Mucosa of rectum (tissue), 2 donors: ENCODE measurements at regions not wholly inside any gene's neighbourhood (a gene's known extent, or its start where the extent isn't known, plus 50 kb on each side); places are given as distances from the start of the nearest gene placed in this dataset.

Experiments used
- H3K27ac ChIP-seq, 2 donors: one replicate each; pipeline ENCODE4 v1.7.0; 2013; ENCODE audit warnings: inconsistent platforms in 2 of 2, low read depth in 2 of 2, low read length in 2 of 2
- H3K27me3 ChIP-seq, 2 donors: one replicate each; pipeline ENCODE4 v1.7.0; 2013; ENCODE audit warnings: low read length in 2 of 2; ENCODE audit not compliant: control insufficient read depth in 2 of 2, insufficient read depth in 2 of 2
- H3K36me3 ChIP-seq, 2 donors: one replicate each; pipeline ENCODE4 v1.7.0; 2013; ENCODE audit warnings: low read length in 2 of 2; ENCODE audit not compliant: control insufficient read depth in 2 of 2, insufficient read depth in 2 of 2
- H3K4me1 ChIP-seq, 2 donors: one replicate each; pipeline ENCODE4 v1.7.0; 2013; ENCODE audit warnings: low read length in 2 of 2, mild to moderate bottlenecking in 1 of 2; ENCODE audit not compliant: control insufficient read depth in 2 of 2, insufficient read depth in 2 of 2
- H3K4me3 ChIP-seq, 2 donors: one replicate each; pipeline ENCODE4 v1.7.0; 2013; ENCODE audit warnings: low read length in 2 of 2
- H3K9ac ChIP-seq, 2 donors: one replicate each; pipeline ENCODE4 v1.7.0; 2013; ENCODE audit warnings: low read length in 2 of 2, low read depth in 1 of 2, mild to moderate bottlenecking in 1 of 2
- H3K9me3 ChIP-seq, 2 donors: one replicate each; pipeline ENCODE4 v1.7.0; 2013; ENCODE audit warnings: low read length in 2 of 2; ENCODE audit not compliant: control insufficient read depth in 2 of 2
- donor health status: healthy.
- donor health status: Normal muscosa, but diverticular disease.

GRCh38 chr2:2536416-2537056 lies 205.5 kb upstream of the MYT1L start:
- no peak overlapping the region for H3K4me3 ChIP-seq
- no peak overlapping the region for H3K9ac ChIP-seq
- H3K36me3 ChIP-seq: no peaks in the 10 kb centered on the region
- H3K27ac ChIP-seq: no peak overlapping the region
- no peaks in the 10 kb centered on the region for H3K4me1 ChIP-seq
- no peaks in the 10 kb centered on the region for H3K27me3 ChIP-seq
- no peaks in the 10 kb centered on the region for H3K9me3 ChIP-seq

GRCh38 chr2:2530334-2530733 lies 199.3 kb upstream of the MYT1L start:
- no peak overlapping the region for H3K4me3 ChIP-seq
- H3K9me3 ChIP-seq: no peaks in the 10 kb centered on the region
- no peaks in the 10 kb centered on the region for H3K36me3 ChIP-seq
- H3K27me3 ChIP-seq: no peaks in the 10 kb centered on the region
- no peaks in the 10 kb centered on the region for H3K4me1 ChIP-seq
- no peak overlapping the region for H3K27ac ChIP-seq
- no peak overlapping the region for H3K9ac ChIP-seq

- Histone ChIP-seq H3K27ac (no peak overlapping the region), H3K27me3 (no peaks in the 10 kb centered on the region), H3K9me3 (no peaks in the 10 kb centered on the region), H3K4me1 (no peaks in the 10 kb centered on the region), H3K4me3 (no peak overlapping the region), H3K36me3 (no peaks in the 10 kb centered on the region), H3K9ac (no peak overlapping the region)
Observed at GRCh38 chr2:2528846-2529245, 197.8 kb upstream of the MYT1L start.

GRCh38 chr2:2527148-2527547 lies 196.1 kb upstream of the MYT1L start:
- H3K9ac ChIP-seq: no peak overlapping the region
- no peaks in the 10 kb centered on the region for H3K4me1 ChIP-seq
- H3K4me3 ChIP-seq: no peak overlapping the region
- peaks cover 0 to 1% of the 10 kb centered on the region in 2 donors for H3K9me3 ChIP-seq
- no peaks in the 10 kb centered on the region for H3K36me3 ChIP-seq
- H3K27ac ChIP-seq: no peak overlapping the region
- no peaks in the 10 kb centered on the region for H3K27me3 ChIP-seq

- Histone ChIP-seq H3K27me3 (no peaks in the 10 kb centered on the region), H3K4me1 (no peaks in the 10 kb centered on the region), H3K9me3 (peaks cover 0 to 1% of the 10 kb centered on the region in 2 donors), H3K9ac (no peak overlapping the region), H3K4me3 (no peak overlapping the region), H3K36me3 (no peaks in the 10 kb centered on the region), H3K27ac (no peak overlapping the region)
Observed at GRCh38 chr2:2524348-2524941, 193.4 kb upstream of the MYT1L start.

DNA sequence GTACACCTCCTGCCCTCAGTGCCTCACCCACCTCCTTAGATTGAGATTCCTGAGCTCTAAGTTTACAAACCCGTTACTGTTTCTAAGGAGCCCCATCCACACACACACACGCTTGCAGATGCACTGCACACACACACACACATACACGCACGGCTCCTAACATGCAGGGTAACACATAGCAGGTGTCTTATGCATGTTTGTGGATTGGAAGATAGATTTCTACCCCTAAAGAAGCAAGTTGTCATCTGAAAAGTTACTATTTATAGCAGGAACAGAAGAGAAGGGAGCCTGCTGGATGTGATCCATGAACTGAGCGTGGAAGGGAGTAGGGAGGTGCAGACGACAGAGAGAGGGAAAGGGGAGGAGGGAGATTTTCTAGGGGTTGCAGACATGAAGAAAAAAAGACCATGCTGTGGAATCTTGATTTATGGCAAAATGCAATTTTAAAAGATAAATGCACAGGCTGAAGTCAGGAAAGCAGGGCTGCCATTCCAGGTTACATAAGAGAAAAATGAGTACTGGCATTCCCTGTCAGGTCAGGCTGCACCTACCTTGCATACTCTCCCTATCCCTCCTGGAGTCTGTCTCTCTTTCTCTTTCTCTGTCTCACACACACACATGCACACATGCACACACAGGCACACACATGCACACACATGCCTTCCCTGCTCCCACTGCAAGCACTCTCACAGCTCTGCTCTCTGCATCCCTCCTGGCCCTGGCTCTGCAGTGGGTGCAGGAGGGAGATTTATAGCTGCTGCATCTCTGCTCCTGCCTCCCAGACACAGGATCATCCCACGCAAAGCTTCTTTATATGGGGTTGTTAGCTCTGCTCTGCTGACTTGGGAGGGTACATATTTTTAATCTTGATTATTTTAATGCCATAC lies 192.6 kb upstream of the MYT1L start:
- Histone ChIP-seq H3K4me3 (no peak overlapping the region), H3K9me3 (peaks cover 0 to 1% of the 10 kb centered on the region in 2 donors), H3K36me3 (no peaks in the 10 kb centered on the region), H3K27ac (no peak overlapping the region), H3K9ac (no peak overlapping the region), H3K4me1 (no peaks in the 10 kb centered on the region), H3K27me3 (no peaks in the 10 kb centered on the region)

DNA sequence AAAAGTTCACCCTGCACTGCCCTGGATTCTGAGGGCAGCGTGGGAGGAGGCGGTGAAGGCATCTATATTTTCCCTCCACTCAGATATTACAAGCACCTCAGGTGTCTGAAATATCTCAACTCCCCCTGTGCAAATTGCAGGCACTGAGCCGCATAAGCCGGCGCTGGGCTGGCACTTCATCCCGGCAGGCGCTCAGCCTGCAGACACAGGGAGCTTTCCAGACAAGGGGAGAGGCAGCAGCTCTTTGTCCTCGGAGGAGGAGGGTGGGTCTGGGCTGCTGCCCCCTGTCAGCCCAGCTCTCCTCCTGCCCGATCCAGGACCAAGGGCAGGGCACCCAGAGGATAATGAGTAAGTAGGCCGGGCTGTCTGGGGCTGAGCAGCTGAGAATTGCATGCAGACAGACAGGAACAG lies 189.3 kb upstream of the MYT1L start:
- no peak overlapping the region for H3K9ac ChIP-seq

DNA sequence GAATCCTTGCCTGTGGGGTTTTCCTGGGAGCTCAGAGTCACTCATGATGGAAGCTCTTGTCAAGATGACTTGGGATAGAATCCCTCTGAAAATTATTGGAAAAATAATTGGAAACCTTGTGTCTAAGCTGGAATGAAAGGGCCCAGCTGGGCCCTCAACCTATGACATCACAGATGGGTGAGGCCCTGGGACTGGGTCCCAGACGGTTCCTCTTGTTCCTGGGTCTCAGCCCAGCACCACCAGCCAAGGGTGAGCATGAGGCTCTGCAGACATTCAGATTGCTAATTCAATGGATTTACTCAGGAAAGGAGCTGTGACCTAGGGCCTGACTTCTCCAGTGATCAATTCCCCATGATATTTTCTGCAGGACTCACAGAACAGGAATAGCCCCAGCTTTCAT lies 188.3 kb upstream of the MYT1L start:
- H3K9me3 ChIP-seq: peaks cover 0 to 3% of the 10 kb centered on the region in 2 donors
- no peak overlapping the region for H3K27ac ChIP-seq
- no peaks in the 10 kb centered on the region for H3K36me3 ChIP-seq
- no peaks in the 10 kb centered on the region for H3K4me1 ChIP-seq
- H3K27me3 ChIP-seq: no peaks in the 10 kb centered on the region
- no peak overlapping the region for H3K9ac ChIP-seq
- no peak overlapping the region for H3K4me3 ChIP-seq

More for the DNA sequence above, 189.3 kb upstream of the MYT1L start:
- H3K9me3 ChIP-seq: peaks cover 0 to 3% of the 10 kb centered on the region in 2 donors
- H3K4me3 ChIP-seq: no peak overlapping the region
- H3K36me3 ChIP-seq: no peaks in the 10 kb centered on the region
- H3K4me1 ChIP-seq: no peaks in the 10 kb centered on the region
- H3K27me3 ChIP-seq: no peaks in the 10 kb centered on the region
- no peak overlapping the region for H3K27ac ChIP-seq

- H3K27ac ChIP-seq: no peak overlapping the region
- peaks cover 0 to 2% of the 10 kb centered on the region in 2 donors for H3K9me3 ChIP-seq
- no peaks in the 10 kb centered on the region for H3K36me3 ChIP-seq
- no peak overlapping the region for H3K9ac ChIP-seq
- H3K27me3 ChIP-seq: no peaks in the 10 kb centered on the region
- no peaks in the 10 kb centered on the region for H3K4me1 ChIP-seq
- no peak overlapping the region for H3K4me3 ChIP-seq
Observed at GRCh38 chr2:2517399-2517798, 186.3 kb upstream of the MYT1L start.

GRCh38 chr2:2516386-2516785 lies 185.3 kb upstream of the MYT1L start:
- no peaks in the 10 kb centered on the region for H3K4me1 ChIP-seq
- H3K9me3 ChIP-seq: peaks cover 0 to 2% of the 10 kb centered on the region in 2 donors
- H3K27me3 ChIP-seq: no peaks in the 10 kb centered on the region
- no peak overlapping the region for H3K27ac ChIP-seq
- no peak overlapping the region for H3K4me3 ChIP-seq
- no peak overlapping the region for H3K9ac ChIP-seq
- no peaks in the 10 kb centered on the region for H3K36me3 ChIP-seq
